K562 (cell line): ENCODE measurements at regions not wholly inside any gene's neighbourhood (a gene's known extent, or its start where the extent isn't known, plus 50 kb on each side); places are given as distances from the start of the nearest gene placed in this dataset.
A peak's percentile ranks its signal among the peaks of the same experiment; 100 is the strongest.

ENCODE experiments used
- ATAC-seq: fragments of 200-7000 bp; cut with Tn5 transposase; 3 replicates; pipeline ENCODE4 v1.9.1; 2020; ENCODE audit warnings: moderate library complexity
- BruUV-seq: library from RNA; stranded (reverse); fragments of 400-500 nt; replicated peaks from 2 replicates; lab custom pipeline; 2021; lab: Mats Ljungman, UMichigan
- CTCF ChIA-PET: fragments of 300-600 bp; formaldehyde crosslinking; extraction: SDS; loops from one replicate; lab custom pipeline; 2021; ENCODE audit warnings: low intra/inter-chr PET ratio; lab: Yijun Ruan, JAX
- POLR2A ChIA-PET: fragments of 300-600, 350-650 bp; sonication (Branson Sonifier 250); formaldehyde crosslinking; extraction: SDS; loops from one replicate; lab custom pipeline; 2021; ENCODE audit warnings: antibody characterized with exemption, inconsistent platforms; lab: Yijun Ruan, JAX
- DNase-seq, 4 experiments: peaks; one replicate each; pipeline versions ENCODE4 v3.0.0 to v3.0.0-alpha.2; 2011 to 2018; ENCODE audit warnings: low spot score in 3 of 4, mixed read lengths in 3 of 4; ENCODE audit errors: extremely low read depth in 1 of 4
- FAIRE-seq: peaks from 2 replicates; lab custom pipeline; 2011; peaks lifted over from hg19 to GRCh38; lab: Jason Lieb, UNC
- H2AFZ ChIP-seq: 2 replicates; pipeline ENCODE4 v1.6.0; 2011; ENCODE audit warnings: low read depth, low read length, control low read depth, inconsistent platforms
- H3K27ac ChIP-seq: fragments of 200-600 bp; 3 replicates; pipeline ENCODE4 v1.8.0; 2011; ENCODE audit warnings: low read depth, mild to moderate bottlenecking, control low read depth, inconsistent platforms, low read length, moderate library complexity, mixed read lengths; ENCODE audit errors: extremely low read depth
- H3K27me3 ChIP-seq, 2 experiments: fragments of 300-600 bp in 1 of 2; 2 replicates in 1 of 2; 3 replicates in 1 of 2; pipeline versions ENCODE4 v1.6.0 to v1.8.0; 2011; ENCODE audit warnings: inconsistent platforms in 2 of 2, low read length in 2 of 2, mild to moderate bottlenecking in 1 of 2, mixed read lengths in 1 of 2, moderate library complexity in 1 of 2; ENCODE audit not compliant: control insufficient read depth in 2 of 2, insufficient read depth in 2 of 2
- H3K36me3 ChIP-seq: fragments of 300-600 bp; 3 replicates; pipeline ENCODE4 v1.8.0; 2011; ENCODE audit warnings: mild to moderate bottlenecking, low read length, inconsistent platforms; ENCODE audit not compliant: control insufficient read depth, insufficient read depth
- H3K4me1 ChIP-seq, 2 experiments: fragments of 200-600 bp in 1 of 2; replicated peaks in 1 of 2; 2 replicates in 1 of 2; 3 replicates in 1 of 2; pipeline versions ENCODE4 v1.5.1 to v1.8.0; 2011; ENCODE audit warnings: inconsistent platforms in 2 of 2, low read length in 2 of 2, mild to moderate bottlenecking in 1 of 2, mixed read lengths in 1 of 2, moderate library complexity in 1 of 2; ENCODE audit not compliant: control insufficient read depth in 2 of 2, insufficient read depth in 2 of 2
- H3K4me2 ChIP-seq: 2 replicates; pipeline ENCODE4 v1.6.1; 2011; ENCODE audit warnings: low read length, control low read depth, inconsistent platforms, mixed read lengths; ENCODE audit not compliant: insufficient read depth
- H3K4me3 ChIP-seq: fragments of 200-600 bp; sonication (generic), shearing (Covaris generic); 2 replicates; pipeline ENCODE4 v1.5.1; 2016; ENCODE audit warnings: control low read depth, inconsistent platforms
- H3K79me2 ChIP-seq: fragments of 200-600 bp; 3 replicates; pipeline ENCODE4 v1.8.0; 2011; ENCODE audit warnings: low read length, inconsistent platforms; ENCODE audit not compliant: control insufficient read depth, insufficient read depth
- H3K9ac ChIP-seq, 2 experiments: 2 replicates each; pipeline versions ENCODE4 v1.6.0 to v1.6.1; 2011; ENCODE audit warnings: low read depth in 2 of 2, low read length in 2 of 2, control low read depth in 1 of 2, inconsistent platforms in 1 of 2, mild to moderate bottlenecking in 1 of 2, mixed read lengths in 1 of 2; ENCODE audit not compliant: insufficient read depth in 1 of 2
- H3K9me1 ChIP-seq: one replicate; pipeline ENCODE4 v1.6.0; 2011; ENCODE audit warnings: inconsistent platforms, mild to moderate bottlenecking, low read length, moderate library complexity; ENCODE audit not compliant: control insufficient read depth, insufficient read depth
- H3K9me3 ChIP-seq: replicated peaks from 2 replicates; pipeline ENCODE4 v1.5.1; 2011; ENCODE audit warnings: low read depth, low read length, inconsistent platforms; ENCODE audit not compliant: control insufficient read depth, insufficient read depth
- H4K20me1 ChIP-seq: replicated peaks from 2 replicates; pipeline ENCODE4 v1.6.1; 2011; ENCODE audit warnings: low read length, inconsistent platforms, mixed read lengths; ENCODE audit not compliant: control insufficient read depth, insufficient read depth
- CEBPB ChIP-seq: fragments of 450-650 bp; IDR thresholded peaks from 2 replicates; pipeline ENCODE4 v1.6.1; 2016; ENCODE audit warnings: missing genetic modification characterization, missing compliant biosample characterization
- NUFIP1 ChIP-seq: fragments of 450-650 bp; IDR thresholded peaks from 2 replicates; pipeline ENCODE4 v1.6.1; 2018; ENCODE audit not compliant: partially characterized antibody
- RFX1 ChIP-seq: fragments of 450-650 bp; IDR thresholded peaks from 2 replicates; pipeline ENCODE4 v1.6.1; 2016; ENCODE audit warnings: mild to moderate bottlenecking, moderate library complexity
- WGBS: fragments of 100-300 bp; shearing (Covaris generic); methylation state at CpG from one replicate; pipeline ENCODE4 v1.1.6; 2016; ENCODE audit warnings: low coverage, mixed read lengths; ENCODE audit not compliant: insufficient coverage; ENCODE audit errors: missing lambda C conversion rate; 5-methylcytosine and 5-hydroxymethylcytosine counted together
- in situ Hi-C: fragments of 300-500 bp; cut with MboI; formaldehyde crosslinking; loops from 4 replicates; pipeline ENCODE4 v1.15.0; 2018; ENCODE audit warnings: inconsistent platforms, mixed read lengths
- intact Hi-C: fragments of 100-400 bp; cut with micrococcal nuclease; formaldehyde crosslinking; loops from 2 replicates; pipeline ENCODE4 v1.14.2; 2022
- TF ChIP-seq, protein P1 (sequence below), 3 experiments: fragments of 200-800 bp in 1 of 3; fragments of 250-450 bp in 1 of 3; fragments of 450-650 bp in 1 of 3; sonication (Bioruptor Pico) in 1 of 3; sonication (Bioruptor generic) in 1 of 3; formaldehyde crosslinking in 1 of 3; IDR thresholded peaks; 2 replicates each; pipeline versions ENCODE4 v1.6.1 to v1.8.0; 2016 to 2022; ENCODE audit warnings: mild to moderate bottlenecking in 2 of 3, missing genetic modification characterization in 2 of 3, missing compliant biosample characterization in 1 of 3, moderate library complexity in 1 of 3
- TF ChIP-seq, protein P2 (sequence below), 2 experiments: fragments of 450-650 bp in 1 of 2; IDR thresholded peaks; 2 replicates each; pipeline ENCODE4 v1.6.1; 2011 to 2017; ENCODE audit warnings: low read depth in 2 of 2, antibody characterized with exemption in 1 of 2, borderline replicate concordance in 1 of 2, low read length in 1 of 2, mild to moderate bottlenecking in 1 of 2, mixed read lengths in 1 of 2; ENCODE audit not compliant: control insufficient read depth in 1 of 2

DNA sequence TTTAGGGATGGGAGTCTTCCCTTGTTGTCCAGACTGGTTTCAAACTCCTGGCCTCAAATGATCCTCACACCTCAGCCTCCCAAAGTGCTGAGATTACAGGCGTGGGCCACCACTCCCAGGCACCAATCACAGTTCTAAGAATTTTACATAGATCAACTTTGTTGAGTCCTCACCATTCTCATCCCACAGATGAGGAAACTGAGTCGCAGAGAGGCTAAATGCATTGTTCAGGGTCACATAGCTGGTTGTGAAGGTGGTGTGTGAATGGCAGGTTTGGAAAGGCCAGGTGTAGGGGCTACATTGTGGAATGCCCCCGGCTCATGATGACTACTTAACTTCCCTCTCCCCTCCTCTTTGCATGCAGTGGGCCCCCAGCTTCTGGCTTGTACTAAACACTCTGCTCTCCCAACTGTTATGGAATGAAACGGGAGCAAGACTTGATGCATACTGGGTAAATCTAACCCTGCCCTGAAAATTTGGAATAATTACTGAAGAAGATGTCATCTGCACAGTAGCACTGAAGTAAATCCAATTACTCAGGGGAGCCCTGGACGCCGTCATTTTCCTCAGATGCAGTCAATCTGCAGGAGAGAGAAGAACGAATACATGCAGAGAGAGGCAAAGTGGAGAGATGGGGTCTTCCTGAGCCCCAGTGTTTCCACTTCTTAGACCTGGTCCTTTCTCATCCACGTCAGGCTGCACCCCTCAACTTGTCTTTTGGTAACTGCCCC, 102.3 kb upstream of the ZNF217 start:
- FAIRE-seq (no peak), DNase-seq (no peak)
- Histone ChIP-seq H3K9ac (no peak overlapping the region), H3K27me3 (no peaks in the 10 kb centered on the region), H2AFZ (no peak overlapping the region), H3K9me3 (no peaks in the 10 kb centered on the region), H4K20me1 (no peaks in the 10 kb centered on the region)
- CTCF ChIA-PET = no interaction called here
- TF ChIP-seq, protein P1, sequence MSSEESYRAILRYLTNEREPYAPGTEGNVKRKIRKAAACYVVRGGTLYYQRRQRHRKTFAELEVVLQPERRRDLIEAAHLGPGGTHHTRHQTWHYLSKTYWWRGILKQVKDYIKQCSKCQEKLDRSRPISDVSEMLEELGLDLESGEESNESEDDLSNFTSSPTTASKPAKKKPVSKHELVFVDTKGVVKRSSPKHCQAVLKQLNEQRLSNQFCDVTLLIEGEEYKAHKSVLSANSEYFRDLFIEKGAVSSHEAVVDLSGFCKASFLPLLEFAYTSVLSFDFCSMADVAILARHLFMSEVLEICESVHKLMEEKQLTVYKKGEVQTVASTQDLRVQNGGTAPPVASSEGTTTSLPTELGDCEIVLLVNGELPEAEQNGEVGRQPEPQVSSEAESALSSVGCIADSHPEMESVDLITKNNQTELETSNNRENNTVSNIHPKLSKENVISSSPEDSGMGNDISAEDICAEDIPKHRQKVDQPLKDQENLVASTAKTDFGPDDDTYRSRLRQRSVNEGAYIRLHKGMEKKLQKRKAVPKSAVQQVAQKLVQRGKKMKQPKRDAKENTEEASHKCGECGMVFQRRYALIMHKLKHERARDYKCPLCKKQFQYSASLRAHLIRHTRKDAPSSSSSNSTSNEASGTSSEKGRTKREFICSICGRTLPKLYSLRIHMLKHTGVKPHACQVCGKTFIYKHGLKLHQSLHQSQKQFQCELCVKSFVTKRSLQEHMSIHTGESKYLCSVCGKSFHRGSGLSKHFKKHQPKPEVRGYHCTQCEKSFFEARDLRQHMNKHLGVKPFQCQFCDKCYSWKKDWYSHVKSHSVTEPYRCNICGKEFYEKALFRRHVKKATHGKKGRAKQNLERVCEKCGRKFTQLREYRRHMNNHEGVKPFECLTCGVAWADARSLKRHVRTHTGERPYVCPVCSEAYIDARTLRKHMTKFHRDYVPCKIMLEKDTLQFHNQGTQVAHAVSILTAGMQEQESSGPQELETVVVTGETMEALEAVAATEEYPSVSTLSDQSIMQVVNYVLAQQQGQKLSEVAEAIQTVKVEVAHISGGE (CRISPR knock-in tag; IDR thresholded peaks at IDR 0.05) = peak in 1 of 3 experiments; percentile 92; a peak in 2 of 6 replicates
- TF ChIP-seq CEBPB (tag) (no peak), RFX1 (0 out of 2 replicates have a peak, but pooled peaks have one; percentile 4), NUFIP1 (no peak)
- TF ChIP-seq, protein P2, sequence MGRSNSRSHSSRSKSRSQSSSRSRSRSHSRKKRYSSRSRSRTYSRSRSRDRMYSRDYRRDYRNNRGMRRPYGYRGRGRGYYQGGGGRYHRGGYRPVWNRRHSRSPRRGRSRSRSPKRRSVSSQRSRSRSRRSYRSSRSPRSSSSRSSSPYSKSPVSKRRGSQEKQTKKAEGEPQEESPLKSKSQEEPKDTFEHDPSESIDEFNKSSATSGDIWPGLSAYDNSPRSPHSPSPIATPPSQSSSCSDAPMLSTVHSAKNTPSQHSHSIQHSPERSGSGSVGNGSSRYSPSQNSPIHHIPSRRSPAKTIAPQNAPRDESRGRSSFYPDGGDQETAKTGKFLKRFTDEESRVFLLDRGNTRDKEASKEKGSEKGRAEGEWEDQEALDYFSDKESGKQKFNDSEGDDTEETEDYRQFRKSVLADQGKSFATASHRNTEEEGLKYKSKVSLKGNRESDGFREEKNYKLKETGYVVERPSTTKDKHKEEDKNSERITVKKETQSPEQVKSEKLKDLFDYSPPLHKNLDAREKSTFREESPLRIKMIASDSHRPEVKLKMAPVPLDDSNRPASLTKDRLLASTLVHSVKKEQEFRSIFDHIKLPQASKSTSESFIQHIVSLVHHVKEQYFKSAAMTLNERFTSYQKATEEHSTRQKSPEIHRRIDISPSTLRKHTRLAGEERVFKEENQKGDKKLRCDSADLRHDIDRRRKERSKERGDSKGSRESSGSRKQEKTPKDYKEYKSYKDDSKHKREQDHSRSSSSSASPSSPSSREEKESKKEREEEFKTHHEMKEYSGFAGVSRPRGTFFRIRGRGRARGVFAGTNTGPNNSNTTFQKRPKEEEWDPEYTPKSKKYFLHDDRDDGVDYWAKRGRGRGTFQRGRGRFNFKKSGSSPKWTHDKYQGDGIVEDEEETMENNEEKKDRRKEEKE (IDR thresholded peaks at IDR 0.05; ENCODE audit: borderline replicate concordance in 1 of 2, control insufficient read depth in 1 of 2, low read depth in 2 of 2, low read length in 1 of 2) = 0 out of 4 replicates have a peak, but pooled peaks of 1 of the 2 experiments have one; percentile 7
- TF ChIP-seq, all 486 proteins: peak for 3
- intact Hi-C loops = no loop called here
- 45% methylated on average over 8 of the region's 8 CpGs for WGBS
- no peak overlapping the region for H3K4me3 ChIP-seq
- H3K27ac ChIP-seq = no peak overlapping the region
- in situ Hi-C loops = no loop called here
- POLR2A ChIA-PET = interaction anchor here (1.0 kb wide), 1 partner anchor 13 kb away, joined by 3 read pairs; no protein-coding TSS in a partner anchor
- peaks cover 0 to 3% of the 10 kb centered on the region in 2 experiments; a peak in 2 of 5 replicates for H3K4me1 ChIP-seq
- no peaks in the 10 kb centered on the region for H3K9me1 ChIP-seq
- no peak overlapping the region for H3K4me2 ChIP-seq
- no peaks in the 10 kb centered on the region for H3K79me2 ChIP-seq
- BruUV-seq = no TSS peak
- no peaks in the 10 kb centered on the region for H3K36me3 ChIP-seq
- no peak for ATAC-seq
